HG03571 (cell line): ENCODE measurements at regions not wholly inside any gene's neighbourhood (a gene's known extent, or its start where the extent isn't known, plus 50 kb on each side); places are given as distances from the start of the nearest gene placed in this dataset.
A peak's percentile ranks its signal among the peaks of the same experiment; 100 is the strongest.

ENCODE experiments used
- ATAC-seq: cut with Tn5 transposase; IDR thresholded peaks from one replicate; pipeline ENCODE4 v1.9.1; 2021; ENCODE audit not compliant: unreplicated experiment

DNA sequence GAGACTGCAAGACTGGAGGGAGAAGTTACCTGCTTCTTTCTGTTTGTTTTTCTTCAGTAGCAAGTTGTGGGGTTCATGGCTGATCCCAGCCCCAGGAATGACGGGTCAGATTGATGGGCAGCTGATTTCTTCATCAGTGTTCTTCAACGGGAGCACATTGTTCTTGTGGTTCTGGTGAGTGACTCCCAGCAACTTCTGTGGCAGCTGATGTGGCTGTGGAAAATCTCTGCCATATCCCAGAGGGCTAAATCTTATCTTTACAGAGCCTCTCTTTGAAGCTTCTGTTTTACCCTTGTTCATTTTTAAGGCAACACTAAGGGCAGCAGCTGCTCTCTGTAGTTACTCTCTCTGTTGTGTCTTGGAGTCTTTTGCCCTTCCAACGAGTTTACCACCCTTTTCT, 710.3 kb downstream of the PRELID2 start:
- ATAC-seq: no peak

DNA sequence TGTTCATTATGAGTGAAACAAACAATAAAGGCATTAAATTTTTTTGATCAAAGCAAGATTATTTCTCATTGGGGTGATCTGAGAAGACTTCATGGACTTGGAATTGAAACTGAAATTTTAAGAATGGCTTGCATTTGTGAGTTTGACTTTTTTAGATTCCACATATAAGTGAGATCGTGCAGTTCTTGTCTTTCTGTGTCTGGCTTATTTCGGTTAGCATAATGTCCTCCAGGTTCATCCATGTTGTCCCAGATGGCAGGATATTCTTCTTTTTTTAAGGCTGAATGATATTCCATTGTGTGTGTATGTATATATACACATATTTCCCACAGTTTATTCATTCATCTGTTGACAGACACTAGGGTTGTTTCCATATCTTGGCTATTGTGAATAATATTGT, 716.5 kb downstream of the PRELID2 start:
- ATAC-seq: no peak

DNA sequence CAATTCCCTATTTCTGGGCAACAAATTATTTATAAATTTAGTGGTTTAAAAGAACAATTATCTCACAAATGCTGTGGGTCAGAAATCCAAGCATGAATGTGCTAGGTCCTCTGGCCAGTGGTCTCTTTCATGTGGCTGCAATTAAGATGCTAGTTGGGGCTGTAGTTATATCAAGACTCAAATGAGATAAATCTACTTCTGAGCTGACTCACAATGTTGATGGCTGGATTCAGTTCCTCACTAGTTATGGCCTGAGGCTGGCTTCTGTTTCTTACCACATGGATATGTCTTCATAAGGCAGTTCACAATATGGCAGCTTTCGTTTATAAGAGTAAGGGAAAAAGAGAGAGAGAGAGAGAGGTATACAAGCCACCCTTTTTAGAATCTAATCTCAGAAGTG, 717.0 kb downstream of the PRELID2 start:
- no peak for ATAC-seq

DNA sequence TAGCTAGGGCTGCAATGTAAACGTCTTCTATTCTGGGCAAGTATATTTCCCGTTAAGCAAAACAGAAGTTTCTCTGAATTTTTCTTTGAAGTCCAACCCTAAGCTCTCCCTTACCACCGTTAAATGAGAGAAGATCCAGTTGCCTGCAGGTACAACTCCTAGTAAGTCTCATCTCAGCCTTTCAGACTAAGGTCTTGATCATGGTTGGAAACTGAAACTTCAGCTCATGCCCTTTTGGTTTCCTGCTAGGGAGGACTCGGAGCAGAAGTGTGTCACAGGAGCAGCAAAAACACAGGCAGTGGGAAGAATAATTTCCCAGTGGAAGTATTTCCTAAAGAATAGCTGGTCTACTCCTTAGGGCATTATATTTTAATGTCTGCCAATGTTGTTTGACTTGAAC, 717.9 kb downstream of the PRELID2 start:
- ATAC-seq: no peak

DNA sequence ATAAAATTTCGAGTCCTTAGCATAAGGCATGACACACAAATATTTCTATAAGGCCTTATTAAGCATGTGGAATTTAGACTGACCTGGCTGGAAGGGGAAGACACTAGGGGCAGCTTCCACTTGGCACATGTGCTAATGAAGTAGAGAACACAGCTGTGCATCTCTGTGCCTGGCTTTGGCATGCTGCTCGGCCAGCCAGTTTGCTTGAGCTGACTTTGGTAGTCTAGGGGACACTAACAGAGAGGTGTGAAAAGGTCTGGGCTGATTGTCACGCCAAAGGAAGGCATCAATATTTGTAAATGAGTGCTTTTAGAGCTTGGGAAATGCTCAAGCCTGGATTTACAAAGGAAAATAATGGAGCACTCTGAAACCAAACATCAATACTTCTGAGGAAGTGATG, 723.7 kb downstream of the PRELID2 start:
- ATAC-seq: no peak

DNA sequence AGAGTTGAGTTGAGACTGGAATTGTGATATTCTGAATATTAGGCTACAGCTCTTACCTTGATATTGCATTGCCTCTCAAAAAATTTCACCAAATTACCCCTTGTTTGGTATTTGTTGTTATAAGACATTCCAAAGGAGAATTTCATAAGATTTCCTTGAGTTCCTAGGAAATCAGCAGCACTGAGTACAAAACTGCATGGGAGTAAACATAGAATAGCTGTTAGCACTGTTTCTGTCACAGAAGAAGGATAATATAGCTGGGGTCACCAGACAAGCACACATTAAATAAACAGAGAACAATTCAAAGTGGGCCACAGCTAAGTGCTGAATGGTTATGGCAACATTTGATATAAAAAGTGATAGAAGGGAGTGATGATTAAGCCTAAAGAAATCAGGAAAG, 724.3 kb downstream of the PRELID2 start:
- ATAC-seq: no peak

DNA sequence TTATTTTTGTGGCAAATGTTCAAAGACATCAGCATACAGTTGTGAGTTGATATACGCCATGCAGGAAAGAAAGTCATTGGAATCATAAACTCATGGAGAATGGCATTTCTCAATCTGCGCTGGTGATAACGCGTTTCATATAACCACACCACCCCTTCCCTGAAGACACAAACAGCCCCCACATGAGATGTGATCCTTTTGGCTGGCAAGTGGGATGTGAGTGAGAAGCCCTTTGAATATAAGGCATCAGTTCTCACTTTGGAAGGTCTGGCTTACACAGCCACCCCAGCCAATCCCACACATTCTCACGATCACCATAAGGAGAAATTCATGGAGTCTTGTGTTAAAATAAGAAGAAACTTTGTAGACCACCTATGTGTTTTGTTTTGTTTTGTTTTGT, 725.0 kb downstream of the PRELID2 start:
- no peak for ATAC-seq

DNA sequence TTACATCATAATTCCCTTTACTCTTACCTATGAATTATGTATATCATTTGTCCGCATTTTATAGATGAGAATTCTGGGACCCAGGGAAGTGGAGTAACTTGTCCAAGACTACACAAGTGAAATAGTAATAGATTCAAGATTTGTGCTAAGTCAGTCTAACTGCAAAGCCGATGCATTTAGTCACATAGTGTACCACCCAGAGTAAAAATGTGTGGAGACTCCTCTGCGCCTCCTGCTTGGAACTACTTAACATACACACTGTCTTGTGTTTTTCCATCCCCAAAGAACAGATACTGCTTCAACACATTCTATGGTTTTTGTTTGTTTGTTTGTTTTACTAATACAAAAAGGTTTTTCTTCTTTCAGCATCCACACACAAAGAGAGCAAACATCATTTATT, 729.8 kb downstream of the PRELID2 start:
- no peak for ATAC-seq

DNA sequence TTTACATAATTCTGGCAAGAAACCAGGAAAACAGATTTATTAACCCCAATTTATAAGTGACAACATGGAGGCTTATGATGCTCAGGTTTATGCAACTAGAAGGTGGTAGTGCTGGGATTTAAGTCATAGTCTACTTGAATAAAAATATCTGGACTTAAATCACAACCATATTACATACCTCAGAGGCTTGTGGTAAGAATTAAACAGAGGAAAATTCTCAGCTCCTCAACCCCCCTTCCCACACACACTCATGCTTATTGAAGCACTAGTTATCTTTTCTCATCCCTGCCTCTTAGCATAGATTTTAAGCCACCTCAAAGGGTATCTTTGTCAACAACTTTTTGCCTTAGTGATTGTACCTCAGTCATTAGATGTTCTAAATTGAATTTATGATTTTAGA, 731.0 kb downstream of the PRELID2 start:
- ATAC-seq: no peak

DNA sequence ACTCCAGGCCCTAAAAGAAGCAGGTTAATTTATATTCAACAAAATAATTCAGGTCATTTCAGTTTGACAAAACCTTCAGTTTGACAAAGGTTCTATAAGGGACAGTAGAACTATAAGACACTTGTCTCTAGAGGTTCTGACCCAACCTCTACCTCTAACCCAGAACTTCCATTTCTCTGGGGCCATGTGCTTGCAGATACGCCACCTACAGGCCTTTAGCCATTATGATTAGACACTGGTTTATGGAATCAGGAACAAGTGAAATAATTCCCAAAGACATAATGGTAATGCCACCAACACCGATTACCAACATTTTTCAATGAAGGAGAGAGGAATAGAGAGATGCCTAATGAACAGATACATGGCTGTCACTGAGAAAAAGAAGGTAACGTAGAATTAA, 733.9 kb downstream of the PRELID2 start:
- no peak for ATAC-seq

DNA sequence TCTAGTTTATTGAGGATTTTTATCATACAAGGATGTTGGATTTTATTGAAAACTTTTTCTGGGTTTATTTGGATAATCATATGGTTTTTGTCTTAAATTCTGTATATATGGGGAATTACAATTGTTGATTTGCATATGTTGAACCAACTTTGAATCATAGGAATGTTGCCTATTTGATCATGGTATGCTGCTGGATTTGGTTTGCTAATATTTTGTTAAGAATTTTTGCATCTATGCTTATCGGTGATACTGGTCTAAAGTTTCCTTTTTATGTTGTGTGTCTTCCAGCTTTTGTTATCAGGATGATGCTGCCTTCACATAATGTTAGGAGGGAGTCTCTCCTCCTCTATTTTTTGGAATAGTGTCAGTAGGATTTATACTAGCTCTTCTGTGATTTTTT, 745.0 kb downstream of the PRELID2 start:
- no peak for ATAC-seq

DNA sequence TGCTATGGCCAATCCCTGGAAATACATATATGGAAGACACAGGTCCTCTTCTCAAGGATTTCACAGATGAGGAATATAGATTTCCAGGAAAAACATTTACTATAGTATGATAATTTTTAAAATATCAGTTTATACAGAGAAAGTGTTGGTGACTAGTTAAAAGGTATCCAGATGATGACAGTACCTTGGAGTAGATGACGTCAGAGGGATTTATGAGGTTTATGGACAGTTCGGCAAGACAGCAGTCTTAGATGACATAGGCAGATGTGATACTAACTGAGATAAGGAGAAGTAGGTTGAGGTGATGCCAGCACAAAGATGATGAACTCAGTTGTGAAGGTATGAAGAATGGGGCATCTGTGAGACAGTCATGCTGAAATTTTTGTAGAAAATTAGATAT, 750.3 kb downstream of the PRELID2 start:
- no peak for ATAC-seq

DNA sequence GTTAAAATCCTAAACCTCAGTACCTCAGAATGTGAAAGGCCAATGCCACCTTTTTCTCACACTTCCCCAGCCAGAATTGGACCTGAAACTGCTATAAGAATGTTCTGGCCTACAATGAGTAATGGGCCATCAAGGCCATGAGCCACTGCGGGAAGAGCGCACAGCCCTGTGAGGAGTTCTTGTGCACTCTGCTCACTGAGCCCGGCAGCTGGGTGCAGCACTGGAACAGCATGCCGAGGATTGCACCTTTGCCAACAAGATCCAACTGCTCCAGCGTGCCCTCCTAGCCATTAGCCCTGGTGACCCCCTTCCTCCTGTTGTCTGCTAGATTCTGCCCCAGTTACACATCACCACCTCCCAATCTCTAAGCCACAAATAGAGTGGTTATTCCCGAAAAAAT, 758.1 kb downstream of the PRELID2 start:
- no peak for ATAC-seq

DNA sequence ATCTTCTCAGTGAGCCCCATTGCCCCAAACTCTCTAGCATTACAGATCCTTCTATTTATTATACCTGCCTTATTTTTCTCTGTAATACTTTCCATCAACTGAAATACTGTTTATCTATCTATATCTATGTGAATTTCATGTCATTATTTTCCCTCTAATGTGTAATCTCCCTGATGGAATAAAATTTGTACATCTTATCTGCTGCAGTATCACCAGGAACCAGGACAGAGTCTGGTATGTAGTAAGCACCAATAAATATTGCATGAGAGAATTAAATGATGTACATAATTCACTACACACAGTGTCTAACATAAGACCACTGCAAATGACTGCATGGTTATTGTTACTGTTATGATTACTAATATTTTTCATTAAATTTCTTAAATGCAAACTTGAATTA, 759.1 kb downstream of the PRELID2 start:
- no peak for ATAC-seq

DNA sequence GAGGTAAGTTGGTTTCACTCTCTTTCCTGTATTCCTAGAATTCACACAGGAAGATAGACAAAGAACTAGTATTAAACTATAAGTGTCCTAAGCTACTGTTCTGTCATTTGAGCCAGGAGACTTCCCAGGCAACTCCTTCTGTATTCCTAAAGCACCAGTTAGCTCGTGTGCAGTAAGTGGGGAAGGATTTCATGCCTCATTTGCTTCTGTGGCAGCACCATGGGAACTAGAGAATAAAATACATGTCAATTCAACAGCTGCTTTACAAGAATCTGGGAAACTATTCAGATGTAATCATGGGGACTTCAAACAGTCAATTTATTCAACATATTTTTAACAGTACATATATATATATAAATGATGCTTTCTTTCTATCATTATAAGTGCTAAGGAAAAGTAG, 762.3 kb downstream of the PRELID2 start:
- ATAC-seq: no peak

DNA sequence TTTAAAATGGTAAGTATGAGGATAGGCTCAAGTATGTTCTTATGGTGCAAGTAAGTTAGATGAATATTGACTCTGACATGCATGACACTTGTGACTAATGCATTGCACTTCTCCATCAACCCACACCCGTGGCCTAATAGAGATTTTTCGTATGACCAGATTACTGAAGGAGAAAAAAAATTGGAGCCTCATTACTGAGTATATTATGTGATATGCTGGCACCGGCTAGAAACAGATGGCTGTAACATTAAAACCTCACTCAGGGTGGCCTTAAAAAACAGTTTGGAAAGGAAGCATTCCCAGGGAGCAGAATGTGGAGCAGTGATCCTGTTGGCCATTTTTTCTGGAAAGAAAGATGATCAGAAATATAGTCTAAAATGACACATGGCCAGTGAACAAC, 766.4 kb downstream of the PRELID2 start:
- no peak for ATAC-seq

DNA sequence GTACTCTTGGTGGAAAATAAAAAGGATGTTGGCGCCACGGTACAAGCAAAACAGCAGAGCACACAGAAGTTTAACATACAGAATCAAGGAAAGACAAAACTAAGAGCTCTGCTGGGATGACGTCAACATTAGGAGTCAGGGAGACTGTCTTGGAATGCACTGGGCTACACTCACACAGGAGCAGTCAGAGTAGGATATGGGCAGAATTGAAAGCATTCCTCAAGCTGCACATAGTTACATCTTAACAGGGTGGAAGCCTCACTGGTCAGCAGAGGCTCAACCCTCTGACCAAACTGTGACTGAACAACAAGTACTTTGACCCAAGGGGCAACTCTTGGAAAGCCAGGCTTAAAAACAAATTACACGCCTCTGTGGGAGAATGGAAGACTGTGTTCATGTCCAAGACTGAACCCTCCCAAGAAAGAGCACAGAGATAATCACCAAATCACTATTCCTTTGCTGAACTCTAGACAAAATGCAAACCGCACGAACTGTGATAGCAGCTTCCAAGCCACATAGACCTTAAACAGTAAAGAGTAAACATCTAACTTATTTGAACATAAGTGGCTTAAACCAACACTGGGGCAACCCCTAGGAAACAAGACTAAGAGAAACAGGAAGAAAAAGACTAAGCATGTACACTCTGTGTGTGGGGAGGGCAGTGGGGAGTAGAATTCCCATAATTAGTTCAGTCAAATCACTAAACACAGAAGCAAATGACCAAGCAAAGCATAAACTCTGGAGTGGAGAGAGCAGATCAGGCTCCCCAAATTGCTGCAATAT, 772.7 kb downstream of the PRELID2 start:
- no peak for ATAC-seq

DNA sequence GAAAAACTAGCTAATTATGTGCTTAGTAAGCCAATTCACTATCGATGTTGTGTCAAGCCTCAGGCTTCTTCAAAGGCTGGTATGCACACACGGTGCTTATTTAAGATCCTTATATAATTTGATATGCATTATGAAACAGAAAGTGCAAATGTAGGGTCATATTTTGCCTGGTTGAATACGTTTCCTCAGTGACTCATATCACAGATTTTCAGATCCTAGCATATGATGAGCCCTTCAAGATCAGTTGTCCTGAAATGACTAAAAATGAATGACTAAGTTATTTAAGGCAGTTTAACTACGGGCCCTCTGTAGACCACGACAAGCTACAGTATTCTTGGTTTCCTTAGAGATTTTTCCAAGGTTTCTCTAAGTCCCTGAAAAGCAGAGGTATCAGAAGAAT, 778.3 kb downstream of the PRELID2 start:
- ATAC-seq: peak; percentile 94

DNA sequence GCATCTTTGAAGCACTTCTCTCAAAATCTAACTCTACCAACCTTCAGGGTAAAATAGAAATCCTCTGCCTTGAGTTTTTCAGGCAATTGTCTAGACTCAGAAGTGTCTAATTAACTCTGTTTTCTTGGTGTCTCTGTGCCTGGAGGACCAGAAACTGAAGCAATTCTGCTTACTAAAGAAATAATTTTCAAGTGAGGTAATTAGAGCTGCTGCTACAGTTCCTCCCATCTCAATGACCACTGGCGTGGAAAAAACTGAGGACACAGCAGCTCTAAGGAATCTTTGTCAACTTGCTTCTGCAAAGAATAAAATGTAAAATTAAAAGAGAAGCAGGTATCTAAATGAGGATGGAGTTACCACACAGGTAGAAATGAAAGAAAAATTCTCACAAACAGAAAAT, 785.0 kb downstream of the PRELID2 start:
- ATAC-seq: no peak

DNA sequence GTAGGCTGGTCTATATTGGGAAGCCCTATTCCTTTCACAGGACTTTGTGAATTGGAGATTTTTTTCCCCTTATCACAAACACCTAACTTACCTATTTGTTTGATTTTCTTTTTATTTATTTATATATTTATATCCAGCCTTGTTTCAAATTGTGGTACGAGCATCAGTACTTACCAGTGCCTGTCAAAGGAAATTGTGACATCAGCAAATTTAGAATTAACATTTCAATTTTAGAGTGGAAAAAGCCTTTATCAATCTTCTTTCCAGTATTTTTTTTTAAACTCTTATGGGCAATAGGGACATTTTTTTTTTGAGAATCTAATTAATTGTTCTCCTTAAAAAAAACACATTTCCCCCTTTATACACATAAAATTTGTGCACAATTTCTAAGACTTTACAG, 790.2 kb downstream of the PRELID2 start:
- ATAC-seq: no peak

DNA sequence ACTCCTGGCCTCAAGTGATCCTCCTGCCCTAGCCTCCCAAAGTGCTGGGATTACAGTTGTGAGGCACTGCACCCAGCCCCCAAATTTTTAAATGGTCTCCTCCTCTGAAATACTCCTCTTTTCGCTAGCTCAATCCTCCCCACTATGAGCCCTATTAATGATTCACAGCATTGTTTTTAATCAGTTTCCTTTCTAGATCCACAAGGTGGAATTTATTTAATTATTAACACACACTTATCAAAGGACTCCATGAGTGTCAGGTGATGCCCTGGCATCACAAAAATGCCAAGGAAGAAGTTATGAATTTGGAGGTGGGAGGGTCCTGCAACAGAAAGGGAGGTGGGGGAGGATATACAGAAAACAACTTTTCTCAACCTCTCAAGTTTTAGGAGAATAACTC, 806.5 kb downstream of the PRELID2 start:
- ATAC-seq: no peak

DNA sequence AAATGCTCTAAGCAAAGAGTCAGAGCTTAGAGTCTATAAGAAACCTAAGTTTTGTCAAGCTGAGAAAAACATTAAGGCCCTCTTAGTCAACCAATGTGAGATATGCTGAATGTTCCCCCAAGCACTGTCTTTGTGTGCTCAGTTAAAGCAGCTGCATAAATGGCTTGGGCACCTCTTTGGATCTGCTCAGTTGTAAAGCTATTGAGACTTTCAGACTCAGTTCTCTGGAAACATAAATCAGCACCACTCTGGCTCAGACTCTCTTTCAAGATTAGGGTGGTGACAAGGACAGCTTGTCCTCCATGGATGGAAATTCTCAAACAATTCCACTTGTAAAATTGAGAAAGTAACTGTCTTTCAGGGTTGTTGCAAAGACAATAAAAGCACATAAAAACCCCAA, 807.9 kb downstream of the PRELID2 start:
- ATAC-seq: no peak

DNA sequence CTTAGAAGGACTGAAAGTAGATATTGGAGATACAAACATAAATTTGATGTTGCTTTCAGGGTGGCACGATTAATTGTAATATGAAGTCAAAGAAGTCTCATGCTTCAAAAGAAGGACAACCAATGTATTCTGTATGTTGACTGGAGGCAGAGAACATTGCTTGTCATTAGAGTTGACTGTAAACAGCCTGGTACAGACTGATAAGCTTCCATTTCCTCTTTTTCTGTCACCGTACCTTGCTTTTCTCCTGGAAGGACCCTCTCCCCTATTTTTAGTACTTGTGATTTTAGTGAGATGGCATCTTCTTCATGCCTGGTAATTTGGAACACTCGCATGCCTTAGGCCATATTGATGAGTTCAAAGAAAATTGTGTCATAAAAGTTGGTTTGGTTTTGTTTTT, 809.4 kb downstream of the PRELID2 start:
- no peak for ATAC-seq
